CD4-positive, alpha-beta T cell treated with Interleukin-4 for 4 hours (primary cell): ENCODE measurements at regions not wholly inside any gene's neighbourhood (a gene's known extent, or its start where the extent isn't known, plus 50 kb on each side); places are given as distances from the start of the nearest gene placed in this dataset.

Experiments used
- DNase-seq: peaks from one replicate; pipeline ENCODE4 v3.0.0-alpha.2; 2020

- DNase-seq: no peak
These were observed 153.4 kb upstream of the TSHZ3 start for GRCh38 chr19:31502536-31503170.

GRCh38 chr19:31503211-31503610 lies 154.0 kb upstream of the TSHZ3 start:
- DNase-seq: no peak

GRCh38 chr19:31504221-31504620 lies 155.0 kb upstream of the TSHZ3 start:
- DNase-seq: no peak

GRCh38 chr19:31505596-31505910 lies 156.3 kb upstream of the TSHZ3 start:
- DNase-seq: no peak

- DNase-seq: no peak
These were observed 156.9 kb upstream of the TSHZ3 start for GRCh38 chr19:31506102-31506501.

GRCh38 chr19:31510635-31511034 lies 161.4 kb upstream of the TSHZ3 start:
- DNase-seq: no peak

- no peak for DNase-seq
These were observed 161.9 kb upstream of the TSHZ3 start for GRCh38 chr19:31511098-31511497.

GRCh38 chr19:31511696-31512095 lies 162.5 kb upstream of the TSHZ3 start:
- no peak for DNase-seq

- DNase-seq: no peak
These were observed 163.1 kb upstream of the TSHZ3 start for GRCh38 chr19:31512181-31512970.

- DNase-seq: no peak
These were observed 164.6 kb upstream of the TSHZ3 start for GRCh38 chr19:31513841-31514240.

GRCh38 chr19:31515931-31516330 lies 166.7 kb upstream of the TSHZ3 start:
- DNase-seq: no peak

- no peak for DNase-seq
These were observed 167.5 kb upstream of the TSHZ3 start for GRCh38 chr19:31516756-31517155.

GRCh38 chr19:31517224-31518180 lies 168.3 kb upstream of the TSHZ3 start:
- no peak for DNase-seq

- no peak for DNase-seq
These were observed 169.2 kb upstream of the TSHZ3 start for GRCh38 chr19:31518216-31519020.

- DNase-seq: no peak
These were observed 170.0 kb upstream of the TSHZ3 start for GRCh38 chr19:31519256-31519655.

GRCh38 chr19:31519908-31520307 lies 170.7 kb upstream of the TSHZ3 start:
- no peak for DNase-seq

GRCh38 chr19:31520633-31521032 lies 171.4 kb upstream of the TSHZ3 start:
- DNase-seq: no peak

GRCh38 chr19:31525610-31526147 lies 176.4 kb upstream of the TSHZ3 start:
- no peak for DNase-seq

- DNase-seq: no peak
These were observed 178.2 kb upstream of the TSHZ3 start for GRCh38 chr19:31527443-31527842.

- DNase-seq: no peak
These were observed 179.0 kb upstream of the TSHZ3 start for GRCh38 chr19:31528261-31528660.

GRCh38 chr19:31529121-31529520 lies 179.9 kb upstream of the TSHZ3 start:
- no peak for DNase-seq

- DNase-seq: no peak
These were observed 181.5 kb upstream of the TSHZ3 start for GRCh38 chr19:31530781-31531180.
